SH-SY5Y (cell line): ENCODE measurements at regions not wholly inside any gene's neighbourhood (a gene's known extent, or its start where the extent isn't known, plus 50 kb on each side); places are given as distances from the start of the nearest gene placed in this dataset.

Experiments used
- GATA2 ChIP-seq: IDR thresholded peaks from 2 replicates; pipeline ENCODE4 v1.6.1; 2011; ENCODE audit warnings: mild to moderate bottlenecking, low read depth, low read length
- GATA3 ChIP-seq: IDR thresholded peaks from 2 replicates; pipeline ENCODE4 v1.6.1; 2011; ENCODE audit warnings: low read depth, mild to moderate bottlenecking, low read length, moderate library complexity

DNA sequence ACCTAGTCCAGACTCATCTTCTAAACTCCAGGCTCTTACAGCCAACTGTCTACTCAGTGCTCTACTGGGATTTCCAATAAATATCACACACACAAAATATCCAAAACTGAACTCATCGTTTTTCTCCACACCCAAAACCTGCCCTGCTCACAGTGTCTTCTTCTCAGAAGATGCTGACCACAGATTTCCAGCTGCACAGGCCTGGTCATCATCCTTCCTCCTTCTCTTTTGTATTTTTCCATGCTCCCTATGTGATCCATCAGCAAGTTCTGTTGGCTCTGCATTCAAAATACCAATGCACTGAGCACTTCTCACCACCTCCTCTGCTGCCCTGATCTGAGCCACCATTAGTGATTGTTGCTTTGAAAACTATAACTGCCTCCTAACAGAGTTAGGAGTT lies 159.5 kb upstream of the KAZN start:
- TF ChIP-seq GATA3 (no peak), GATA2 (no peak)
